ENCODE measurements at regions not wholly inside any gene's neighbourhood (a gene's known extent, or its start where the extent isn't known, plus 50 kb on each side); places are given as distances from the start of the nearest gene placed in this dataset.
"Not testable (repeated sequence)": the region's sequence is repeated elsewhere in the genome, so short reads cannot be mapped to it uniquely, and the experiment has no call there.

- H3K27ac Mint-ChIP-seq: no peak overlapping the region
- ATAC-seq (replicated peaks): no peak
- no peaks in the 10 kb centered on the region for H3K4me1 Mint-ChIP-seq
- peaks cover 0 to 5% of the 10 kb centered on the region in 2 donors for H3K9me3 Mint-ChIP-seq
- no peak overlapping the region for H3K4me3 Mint-ChIP-seq
- no peaks in the 10 kb centered on the region for H3K36me3 Mint-ChIP-seq
- no peak for DNase-seq
- no peaks in the 10 kb centered on the region for H3K27me3 Mint-ChIP-seq
These were observed 51.7 kb upstream of the COL8A1 start for GRCh38 chr3:99586701-99587100.

DNA sequence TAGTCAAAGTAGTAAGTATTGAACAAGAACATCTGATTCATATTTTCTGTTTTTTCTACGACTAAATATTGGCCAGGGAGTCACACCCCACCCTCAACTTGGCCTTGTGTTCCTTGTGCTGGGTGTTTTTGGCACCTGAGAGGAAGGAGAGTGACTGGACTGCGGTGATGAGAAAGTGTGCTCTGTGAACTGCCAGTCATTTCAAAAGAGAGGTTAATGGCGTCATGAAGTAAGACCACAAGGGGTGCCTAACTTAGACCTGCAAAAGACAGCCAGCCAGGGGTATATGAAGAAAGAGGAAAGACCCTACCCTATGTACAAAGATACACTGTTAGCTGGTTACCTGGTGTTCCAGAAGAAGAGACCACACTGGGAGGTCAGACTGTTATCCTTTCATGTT is 58.4 kb upstream of the COL8A1 start:
- Mint-ChIP-seq H3K4me1 (no peaks in the 10 kb centered on the region), H3K27me3 (no peaks in the 10 kb centered on the region), H3K9me3 (peaks cover 0 to 4% of the 10 kb centered on the region in 2 donors), H3K27ac (no peak overlapping the region), H3K4me3 (no peak overlapping the region), H3K36me3 (no peaks in the 10 kb centered on the region)
- ATAC-seq (replicated peaks): no peak
- no peak for DNase-seq

- DNase-seq: no peak
- H3K36me3 Mint-ChIP-seq: no peaks in the 10 kb centered on the region
- no peak overlapping the region for H3K4me3 Mint-ChIP-seq
- H3K4me1 Mint-ChIP-seq: no peaks in the 10 kb centered on the region
- H3K9me3 Mint-ChIP-seq: peaks cover 0 to 4% of the 10 kb centered on the region in 2 donors
- no peak overlapping the region for H3K27ac Mint-ChIP-seq
- ATAC-seq (replicated peaks): no peak
- no peaks in the 10 kb centered on the region for H3K27me3 Mint-ChIP-seq
These were observed 59.1 kb upstream of the COL8A1 start for GRCh38 chr3:99579246-99579645.

GRCh38 chr3:99578339-99578970 is 59.9 kb upstream of the COL8A1 start:
- no peak for ATAC-seq (replicated peaks)
- no peaks in the 10 kb centered on the region for H3K27me3 Mint-ChIP-seq
- DNase-seq: no peak

GRCh38 chr3:99576904-99577559 is 61.4 kb upstream of the COL8A1 start:
- no peak overlapping the region for H3K27ac Mint-ChIP-seq
- H3K4me3 Mint-ChIP-seq: no peak overlapping the region
- H3K27me3 Mint-ChIP-seq: no peaks in the 10 kb centered on the region
- no peak for DNase-seq
- no peaks in the 10 kb centered on the region for H3K4me1 Mint-ChIP-seq
- peaks cover 0 to 3% of the 10 kb centered on the region in 2 donors for H3K9me3 Mint-ChIP-seq
- H3K36me3 Mint-ChIP-seq: no peaks in the 10 kb centered on the region
- no peak for ATAC-seq (replicated peaks)

More at GRCh38 chr3:99578339-99578970, 59.9 kb upstream of the COL8A1 start:
- Mint-ChIP-seq H3K27ac (no peak overlapping the region), H3K4me1 (no peaks in the 10 kb centered on the region), H3K36me3 (no peaks in the 10 kb centered on the region), H3K4me3 (no peak overlapping the region), H3K9me3 (peaks cover 0 to 6% of the 10 kb centered on the region in 2 donors)

GRCh38 chr3:99575683-99576082 is 62.7 kb upstream of the COL8A1 start:
- Mint-ChIP-seq H3K27me3 (no peaks in the 10 kb centered on the region), H3K9me3 (peaks cover 0 to 3% of the 10 kb centered on the region in 2 donors), H3K4me1 (no peaks in the 10 kb centered on the region), H3K27ac (no peak overlapping the region), H3K4me3 (no peak overlapping the region), H3K36me3 (no peaks in the 10 kb centered on the region)
- DNase-seq: no peak
- ATAC-seq (replicated peaks): no peak

DNA sequence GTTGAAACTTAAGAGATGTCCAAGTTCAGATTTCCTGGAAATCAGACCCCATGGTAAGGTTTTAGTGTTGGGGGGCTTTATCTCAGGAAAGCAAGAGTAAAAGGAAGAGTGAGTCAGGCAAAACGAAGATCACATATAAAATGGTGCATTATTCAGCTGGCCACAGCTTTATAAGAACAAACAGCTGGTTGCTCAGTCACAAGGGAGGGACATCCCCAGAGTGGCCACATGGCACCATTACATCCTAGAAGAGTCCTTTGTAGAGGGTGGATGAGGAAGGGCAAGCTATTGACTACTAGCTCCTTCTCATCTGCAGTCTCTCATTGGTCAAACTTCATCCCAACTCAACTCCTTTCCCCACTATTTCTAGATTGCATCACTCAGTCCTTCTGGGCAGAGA is 68.3 kb upstream of the COL8A1 start:
- Mint-ChIP-seq H3K9me3 (peaks cover 0 to 4% of the 10 kb centered on the region in 2 donors), H3K27ac (no peak overlapping the region), H3K36me3 (no peaks in the 10 kb centered on the region), H3K4me3 (no peak overlapping the region), H3K27me3 (no peaks in the 10 kb centered on the region), H3K4me1 (no peaks in the 10 kb centered on the region)
- DNase-seq (no peak), ATAC-seq (replicated peaks) (no peak)

DNA sequence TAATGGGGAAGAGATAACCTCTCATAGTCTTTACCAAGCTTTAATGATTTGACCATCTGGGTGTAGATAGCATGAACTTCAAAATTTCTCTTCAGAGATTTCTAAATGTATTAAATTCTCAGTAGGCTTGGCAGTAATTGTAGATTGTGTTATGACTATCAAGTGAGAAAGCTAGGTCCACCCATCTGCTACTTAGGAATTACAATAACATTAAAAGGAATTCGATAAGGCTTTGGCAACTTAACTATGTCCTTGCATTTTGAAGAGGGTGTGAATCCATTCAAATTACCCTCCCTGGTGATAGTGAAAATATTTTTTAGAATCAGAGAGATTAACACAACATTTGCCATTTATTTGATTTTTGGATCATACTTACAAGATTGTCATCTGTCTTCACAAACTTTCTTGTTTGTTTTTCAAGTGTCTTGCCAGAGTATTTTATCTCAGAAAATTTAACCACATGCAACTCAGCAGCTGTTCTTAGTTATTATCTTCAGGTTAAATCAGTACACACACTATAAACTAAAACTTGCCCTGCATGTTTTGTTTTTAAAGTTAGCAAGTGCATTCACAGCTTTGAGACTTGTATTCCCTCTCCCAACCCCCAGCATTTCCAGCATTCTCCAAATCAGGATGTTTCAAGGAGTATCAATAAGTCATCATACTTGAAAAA is 69.6 kb upstream of the COL8A1 start:
- Mint-ChIP-seq H3K36me3 (no peaks in the 10 kb centered on the region), H3K4me1 (no peaks in the 10 kb centered on the region), H3K9me3 (peaks cover 0 to 1% of the 10 kb centered on the region in 2 donors), H3K27ac (no peak overlapping the region), H3K4me3 (no peak overlapping the region), H3K27me3 (no peaks in the 10 kb centered on the region)
- DNase-seq (no peak), ATAC-seq (replicated peaks) (no peak)

GRCh38 chr3:99565331-99565730 is 73.1 kb upstream of the COL8A1 start:
- Mint-ChIP-seq H3K4me3 (no peak overlapping the region), H3K9me3 (peaks cover 0 to 5% of the 10 kb centered on the region in 2 donors), H3K27me3 (no peaks in the 10 kb centered on the region), H3K27ac (no peak overlapping the region), H3K36me3 (no peaks in the 10 kb centered on the region), H3K4me1 (no peaks in the 10 kb centered on the region)
- ATAC-seq (replicated peaks): no peak
- no peak for DNase-seq

DNA sequence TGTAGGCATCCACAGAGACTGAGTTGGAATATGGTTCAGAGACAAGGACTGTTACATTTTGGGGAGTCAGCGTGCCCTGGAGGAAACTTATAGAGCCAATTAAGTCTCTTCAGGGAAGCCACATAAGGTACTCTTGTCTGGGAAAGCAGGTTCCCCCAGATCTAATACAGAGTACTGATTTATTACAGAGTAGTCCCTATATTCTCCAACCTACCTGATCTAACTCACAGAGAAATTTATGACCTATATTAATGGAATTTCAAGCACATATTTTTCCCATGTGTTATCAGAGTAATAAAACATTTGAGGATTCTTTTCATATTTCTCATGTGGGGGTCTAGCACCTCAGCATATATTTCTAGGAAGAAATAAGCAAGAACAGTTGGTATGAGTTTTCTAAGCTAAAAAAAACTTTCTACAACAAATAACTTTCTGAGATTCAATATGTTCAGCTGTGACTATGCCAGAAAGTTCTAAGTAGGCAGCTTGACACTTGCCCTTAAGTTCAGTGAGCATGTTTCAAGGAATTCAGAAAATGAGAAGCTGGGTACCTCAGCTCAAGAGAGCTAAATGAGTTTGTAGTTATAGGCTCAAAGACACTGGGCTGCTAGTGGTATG is 75.3 kb upstream of the COL8A1 start:
- Mint-ChIP-seq H3K27ac (no peak overlapping the region), H3K4me3 (no peak overlapping the region), H3K36me3 (no peaks in the 10 kb centered on the region), H3K27me3 (no peaks in the 10 kb centered on the region), H3K9me3 (peaks cover 0 to 5% of the 10 kb centered on the region in 2 donors), H3K4me1 (no peaks in the 10 kb centered on the region)
- no peak for ATAC-seq (replicated peaks)
- DNase-seq: no peak

DNA sequence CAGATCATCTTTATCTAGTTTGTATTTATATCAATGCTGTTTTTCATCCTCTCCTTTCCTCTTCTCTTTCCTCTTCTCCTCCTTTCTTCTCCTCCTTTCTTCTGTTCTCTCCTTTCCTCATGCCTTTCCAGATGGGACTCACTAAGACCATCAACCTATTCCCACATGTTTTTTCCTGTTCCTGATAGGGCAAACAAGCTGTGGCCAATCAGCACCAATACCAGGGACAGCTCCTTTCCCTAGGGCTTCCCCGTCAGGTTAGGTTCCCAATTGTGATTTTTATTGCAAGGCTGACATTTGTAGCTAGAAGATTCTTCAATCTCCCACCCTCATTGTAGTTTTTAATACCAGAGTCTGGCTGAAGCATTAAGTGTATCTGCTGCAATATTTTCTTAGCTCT is 76.3 kb upstream of the COL8A1 start:
- DNase-seq: no peak
- Mint-ChIP-seq H3K36me3 (no peaks in the 10 kb centered on the region), H3K9me3 (peaks cover 0 to 4% of the 10 kb centered on the region in 2 donors), H3K4me1 (no peaks in the 10 kb centered on the region), H3K27ac (no peak overlapping the region), H3K27me3 (no peaks in the 10 kb centered on the region), H3K4me3 (no peak overlapping the region)
- ATAC-seq (replicated peaks): no peak

DNA sequence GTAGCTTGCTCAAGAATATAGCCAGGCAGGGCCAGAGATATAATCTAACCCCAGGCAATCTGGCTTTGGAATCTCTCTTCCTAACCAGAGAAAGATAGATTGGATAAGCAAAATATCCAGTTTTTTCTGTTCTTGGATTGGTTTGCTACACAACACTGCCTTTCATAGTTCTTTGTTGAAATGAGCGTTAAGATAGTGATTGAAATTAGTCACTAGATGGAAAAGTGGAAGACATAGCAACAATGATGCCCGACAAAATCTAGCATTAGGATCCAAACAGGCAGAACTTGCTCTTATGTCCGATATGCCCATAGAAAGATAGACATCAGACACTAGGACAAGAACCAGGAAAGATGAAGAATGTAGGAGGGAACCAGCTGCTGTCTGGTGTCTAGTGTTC is 77.3 kb upstream of the COL8A1 start:
- ATAC-seq (replicated peaks): no peak
- no peak for DNase-seq
- H3K36me3 Mint-ChIP-seq: no peaks in the 10 kb centered on the region
- H3K9me3 Mint-ChIP-seq: peaks cover 0 to 4% of the 10 kb centered on the region in 2 donors
- H3K4me1 Mint-ChIP-seq: no peaks in the 10 kb centered on the region
- H3K27me3 Mint-ChIP-seq: no peaks in the 10 kb centered on the region
- H3K27ac Mint-ChIP-seq: no peak overlapping the region
- H3K4me3 Mint-ChIP-seq: no peak overlapping the region

GRCh38 chr3:99559196-99559595 is 79.2 kb upstream of the COL8A1 start:
- no peak for DNase-seq
- H3K9me3 Mint-ChIP-seq: peaks cover 0 to 4% of the 10 kb centered on the region in 2 donors
- no peak overlapping the region for H3K4me3 Mint-ChIP-seq
- H3K27me3 Mint-ChIP-seq: no peaks in the 10 kb centered on the region
- no peak for ATAC-seq (replicated peaks)
- H3K36me3 Mint-ChIP-seq: no peaks in the 10 kb centered on the region
- H3K27ac Mint-ChIP-seq: no peak overlapping the region
- no peaks in the 10 kb centered on the region for H3K4me1 Mint-ChIP-seq

GRCh38 chr3:99555885-99556284 is 82.5 kb upstream of the COL8A1 start:
- H3K4me3 Mint-ChIP-seq; ATAC-seq (replicated peaks); H3K4me1 Mint-ChIP-seq: not testable (repeated sequence)

DNA sequence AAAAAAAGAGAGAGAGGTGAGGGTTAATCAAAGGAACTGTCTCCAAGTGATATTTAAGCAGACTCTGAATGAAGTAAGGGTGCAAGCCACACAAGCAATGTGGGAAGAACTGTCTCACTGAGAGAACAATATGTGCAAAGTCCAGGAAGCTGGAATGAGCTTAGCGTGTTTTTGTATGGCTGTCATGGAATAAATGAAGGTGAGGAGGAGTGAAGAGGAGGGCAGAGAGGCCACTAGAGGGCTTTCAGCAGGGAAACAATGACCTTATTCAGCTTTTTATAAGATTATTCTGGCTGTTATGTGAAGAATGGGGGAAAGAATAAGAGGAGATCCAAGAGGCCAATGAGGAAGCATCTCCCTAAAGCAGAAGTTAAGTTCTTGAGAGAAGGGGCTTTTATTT is 86.9 kb upstream of the COL8A1 start:
- no peaks in the 10 kb centered on the region for H3K27me3 Mint-ChIP-seq
- H3K4me3 Mint-ChIP-seq: no peak overlapping the region
- H3K27ac Mint-ChIP-seq: no peak overlapping the region
- ATAC-seq (replicated peaks) (no peak), DNase-seq (no peak)
- no peaks in the 10 kb centered on the region for H3K9me3 Mint-ChIP-seq
- H3K36me3 Mint-ChIP-seq: no peaks in the 10 kb centered on the region
- H3K4me1 Mint-ChIP-seq: no peaks in the 10 kb centered on the region

More at GRCh38 chr3:99555885-99556284, 82.5 kb upstream of the COL8A1 start:
- DNase-seq, H3K27ac Mint-ChIP-seq, H3K27me3 Mint-ChIP-seq, H3K36me3 Mint-ChIP-seq, H3K9me3 Mint-ChIP-seq: not testable (repeated sequence)

Data from stimulated activated naive B cell treated with anti-CD40 and anti-IgM and Interleukin-4, amounts not matched to agents 10 μg/mL and 1 μg/mL and 100 μg/mL, for 72 hours (primary cell).